ENCODE measurements at regions not wholly inside any gene's neighbourhood (a gene's known extent, or its start where the extent isn't known, plus 50 kb on each side); places are given as distances from the start of the nearest gene placed in this dataset.
A peak's percentile ranks its signal among the peaks of the same experiment; 100 is the strongest.

DNA sequence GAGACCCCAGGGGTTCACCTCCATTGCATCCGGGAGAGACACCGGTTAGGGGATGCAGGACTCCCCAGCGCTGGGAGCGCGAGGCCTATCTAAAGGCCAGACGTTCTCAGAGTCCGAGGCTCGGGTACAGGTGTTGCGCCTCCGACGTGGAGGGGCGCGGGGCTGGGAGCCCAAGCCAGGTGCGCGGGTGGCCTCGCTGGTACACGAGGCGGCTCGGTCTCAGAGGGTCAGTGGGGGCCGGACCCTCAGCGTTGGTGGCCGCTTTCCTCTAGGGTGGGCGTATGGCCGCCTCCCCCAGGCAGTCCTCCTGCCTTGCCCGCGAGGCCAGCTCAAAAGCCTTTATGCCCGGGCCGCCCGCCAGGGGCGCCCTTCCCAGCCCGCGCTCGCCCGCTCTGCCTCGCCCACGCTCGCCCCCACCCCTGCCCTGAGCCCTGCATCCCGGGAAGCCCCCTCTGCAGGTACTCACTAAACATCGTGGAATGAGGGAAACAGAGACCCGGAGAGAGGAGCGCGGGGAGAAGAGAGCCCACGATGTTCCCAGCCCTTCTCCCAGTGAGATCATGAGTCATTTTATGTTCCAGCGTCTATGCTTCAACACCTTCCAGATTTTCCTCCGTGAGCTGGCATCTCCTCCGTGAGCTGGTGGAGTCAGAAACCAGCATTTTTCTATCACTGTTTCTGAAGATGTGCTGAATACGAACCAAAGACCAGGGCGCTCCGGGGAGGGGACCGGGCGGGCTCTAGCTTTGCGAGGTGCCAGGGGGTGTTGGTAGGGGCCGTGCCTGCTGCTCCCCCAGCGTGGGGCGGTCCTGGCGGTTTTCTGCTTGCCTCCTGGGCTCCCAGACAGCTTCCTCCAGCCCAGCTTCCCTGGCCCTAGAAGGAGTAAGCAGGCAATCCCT is 73.8 kb downstream of the DIO3 start:
- in situ Hi-C loops (cut with HindIII; ENCODE audit: low pct_unique_long_range_greater_than_20kb, low sequenced_read_pairs) (no loop called here), intact Hi-C loops (cut with micrococcal nuclease; ENCODE audit: unreplicated experiment) (no loop called here)
- H3K27ac ChIP-seq (ENCODE audit: low read length), result no peak overlapping the region
- BruUV-seq (replicated peaks), result no TSS peak
- H3K4me1 ChIP-seq (ENCODE audit: control insufficient read depth, insufficient read depth, low read length), result no peaks in the 10 kb centered on the region
- no peaks in the 10 kb centered on the region for H3K27me3 ChIP-seq (ENCODE audit: control insufficient read depth, insufficient read depth, low read length)
- CTCF ChIA-PET, result interaction anchor here (0.7 kb wide), 1 partner anchor 1249 kb away, joined by 3 read pairs; no protein-coding TSS in a partner anchor
- no peaks in the 10 kb centered on the region for H3K36me3 ChIP-seq (ENCODE audit: control insufficient read depth, insufficient read depth, low read length)
- H3K9me3 ChIP-seq (ENCODE audit: control insufficient read depth, insufficient read depth, low read depth, low read length), result no peaks in the 10 kb centered on the region
- no peak for DNase-seq (ENCODE audit: low read depth, low spot score)
- POLR2A ChIA-PET, result no interaction called here
- no peak for ATAC-seq
- H3K4me3 ChIP-seq (ENCODE audit: low read depth in 2 of 2, low read length in 2 of 2), result no peak overlapping the region
- TF ChIP-seq POLR2AphosphoS5 (IDR thresholded peaks at IDR 0.05; ENCODE audit: low read depth, low read length) (no peak), TCF7L2 (IDR thresholded peaks at IDR 0.05; ENCODE audit: low read depth, low read length) (no peak)

DNA sequence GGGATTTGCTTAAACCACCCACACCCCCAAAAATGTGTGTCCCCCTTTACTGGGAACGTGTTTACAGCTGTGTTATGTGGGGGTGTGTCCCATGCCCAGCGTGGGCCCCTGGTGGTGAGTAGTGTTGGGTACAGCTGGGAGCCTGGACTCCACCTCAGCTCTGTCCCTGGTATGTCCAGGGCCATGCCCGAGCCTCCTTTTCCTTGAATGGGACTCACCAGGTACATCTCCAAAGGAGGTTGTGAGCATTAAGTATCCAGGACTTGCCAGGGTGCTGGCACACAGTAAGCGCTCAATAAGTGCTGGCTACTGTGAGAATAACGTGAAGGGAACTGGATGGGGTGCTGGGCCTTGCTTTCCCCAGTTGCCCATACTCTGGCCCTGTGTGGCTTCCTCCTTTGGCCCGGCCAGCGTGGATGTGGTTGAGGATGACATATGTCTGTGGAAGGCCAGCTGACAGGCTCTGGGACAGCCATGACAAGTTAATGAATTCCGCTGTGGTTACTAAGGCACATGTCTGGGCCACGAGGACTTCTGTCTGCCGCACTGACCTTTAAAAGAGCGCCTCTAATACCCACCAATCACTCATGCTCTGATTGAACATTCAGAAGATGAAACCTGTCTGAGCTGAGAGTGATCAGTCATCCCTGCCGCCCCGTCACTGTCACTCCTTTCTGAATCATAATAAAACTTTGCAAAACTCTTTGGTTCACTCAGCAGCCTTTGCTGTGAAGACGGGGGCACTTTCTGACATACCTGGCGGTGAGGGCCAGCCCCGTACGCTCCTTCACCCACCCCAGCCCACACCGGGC is 74.7 kb downstream of the DIO3 start:
- TF ChIP-seq, protein P1, sequence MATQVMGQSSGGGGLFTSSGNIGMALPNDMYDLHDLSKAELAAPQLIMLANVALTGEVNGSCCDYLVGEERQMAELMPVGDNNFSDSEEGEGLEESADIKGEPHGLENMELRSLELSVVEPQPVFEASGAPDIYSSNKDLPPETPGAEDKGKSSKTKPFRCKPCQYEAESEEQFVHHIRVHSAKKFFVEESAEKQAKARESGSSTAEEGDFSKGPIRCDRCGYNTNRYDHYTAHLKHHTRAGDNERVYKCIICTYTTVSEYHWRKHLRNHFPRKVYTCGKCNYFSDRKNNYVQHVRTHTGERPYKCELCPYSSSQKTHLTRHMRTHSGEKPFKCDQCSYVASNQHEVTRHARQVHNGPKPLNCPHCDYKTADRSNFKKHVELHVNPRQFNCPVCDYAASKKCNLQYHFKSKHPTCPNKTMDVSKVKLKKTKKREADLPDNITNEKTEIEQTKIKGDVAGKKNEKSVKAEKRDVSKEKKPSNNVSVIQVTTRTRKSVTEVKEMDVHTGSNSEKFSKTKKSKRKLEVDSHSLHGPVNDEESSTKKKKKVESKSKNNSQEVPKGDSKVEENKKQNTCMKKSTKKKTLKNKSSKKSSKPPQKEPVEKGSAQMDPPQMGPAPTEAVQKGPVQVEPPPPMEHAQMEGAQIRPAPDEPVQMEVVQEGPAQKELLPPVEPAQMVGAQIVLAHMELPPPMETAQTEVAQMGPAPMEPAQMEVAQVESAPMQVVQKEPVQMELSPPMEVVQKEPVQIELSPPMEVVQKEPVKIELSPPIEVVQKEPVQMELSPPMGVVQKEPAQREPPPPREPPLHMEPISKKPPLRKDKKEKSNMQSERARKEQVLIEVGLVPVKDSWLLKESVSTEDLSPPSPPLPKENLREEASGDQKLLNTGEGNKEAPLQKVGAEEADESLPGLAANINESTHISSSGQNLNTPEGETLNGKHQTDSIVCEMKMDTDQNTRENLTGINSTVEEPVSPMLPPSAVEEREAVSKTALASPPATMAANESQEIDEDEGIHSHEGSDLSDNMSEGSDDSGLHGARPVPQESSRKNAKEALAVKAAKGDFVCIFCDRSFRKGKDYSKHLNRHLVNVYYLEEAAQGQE (IDR thresholded peaks at IDR 0.05; ENCODE audit: insufficient read depth in 1 of 2, low read depth in 2 of 2, low read length in 1 of 2), result no peak
- TF ChIP-seq, protein P2, sequence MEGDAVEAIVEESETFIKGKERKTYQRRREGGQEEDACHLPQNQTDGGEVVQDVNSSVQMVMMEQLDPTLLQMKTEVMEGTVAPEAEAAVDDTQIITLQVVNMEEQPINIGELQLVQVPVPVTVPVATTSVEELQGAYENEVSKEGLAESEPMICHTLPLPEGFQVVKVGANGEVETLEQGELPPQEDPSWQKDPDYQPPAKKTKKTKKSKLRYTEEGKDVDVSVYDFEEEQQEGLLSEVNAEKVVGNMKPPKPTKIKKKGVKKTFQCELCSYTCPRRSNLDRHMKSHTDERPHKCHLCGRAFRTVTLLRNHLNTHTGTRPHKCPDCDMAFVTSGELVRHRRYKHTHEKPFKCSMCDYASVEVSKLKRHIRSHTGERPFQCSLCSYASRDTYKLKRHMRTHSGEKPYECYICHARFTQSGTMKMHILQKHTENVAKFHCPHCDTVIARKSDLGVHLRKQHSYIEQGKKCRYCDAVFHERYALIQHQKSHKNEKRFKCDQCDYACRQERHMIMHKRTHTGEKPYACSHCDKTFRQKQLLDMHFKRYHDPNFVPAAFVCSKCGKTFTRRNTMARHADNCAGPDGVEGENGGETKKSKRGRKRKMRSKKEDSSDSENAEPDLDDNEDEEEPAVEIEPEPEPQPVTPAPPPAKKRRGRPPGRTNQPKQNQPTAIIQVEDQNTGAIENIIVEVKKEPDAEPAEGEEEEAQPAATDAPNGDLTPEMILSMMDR (IDR thresholded peaks at IDR 0.05), result no peak
- TF ChIP-seq POLR2AphosphoS5 (IDR thresholded peaks at IDR 0.05; ENCODE audit: low read depth, low read length), result no peak
- no peak for TF ChIP-seq TCF7L2 (IDR thresholded peaks at IDR 0.05; ENCODE audit: low read depth, low read length)
- no peaks in the 10 kb centered on the region for H3K9me3 ChIP-seq (ENCODE audit: control insufficient read depth, insufficient read depth, low read depth, low read length)
- no peak overlapping the region for H3K4me3 ChIP-seq (ENCODE audit: low read depth in 2 of 2, low read length in 2 of 2)
- H3K27me3 ChIP-seq (ENCODE audit: control insufficient read depth, insufficient read depth, low read length), result no peaks in the 10 kb centered on the region
- no peak overlapping the region for H3K27ac ChIP-seq (ENCODE audit: low read length)
- ChIA-PET CTCF (no interaction called here), POLR2A (no interaction called here)
- in situ Hi-C loops (cut with HindIII; ENCODE audit: low pct_unique_long_range_greater_than_20kb, low sequenced_read_pairs), result no loop called here
- H3K4me1 ChIP-seq (ENCODE audit: control insufficient read depth, insufficient read depth, low read length), result no peaks in the 10 kb centered on the region
- ATAC-seq, result 0 out of 2 replicates have a peak, but pooled peaks have one; percentile 53
- BruUV-seq (replicated peaks), result no TSS peak
- intact Hi-C loops (cut with micrococcal nuclease; ENCODE audit: unreplicated experiment), result no loop called here
- H3K36me3 ChIP-seq (ENCODE audit: control insufficient read depth, insufficient read depth, low read length), result no peaks in the 10 kb centered on the region
- DNase-seq (ENCODE audit: low read depth, low spot score), result no peak
